NCI-H446 treated with DMSO at 0.1 percent for 48 hours (cell line): ENCODE measurements at regions not wholly inside any gene's neighbourhood (a gene's known extent, or its start where the extent isn't known, plus 50 kb on each side); places are given as distances from the start of the nearest gene placed in this dataset.
A peak's percentile ranks its signal among the peaks of the same experiment; 100 is the strongest.

Experiments used
- DNase-seq: peaks from one replicate; lab custom pipeline; 2025; lab: John Stamatoyannopoulos, UW

DNA sequence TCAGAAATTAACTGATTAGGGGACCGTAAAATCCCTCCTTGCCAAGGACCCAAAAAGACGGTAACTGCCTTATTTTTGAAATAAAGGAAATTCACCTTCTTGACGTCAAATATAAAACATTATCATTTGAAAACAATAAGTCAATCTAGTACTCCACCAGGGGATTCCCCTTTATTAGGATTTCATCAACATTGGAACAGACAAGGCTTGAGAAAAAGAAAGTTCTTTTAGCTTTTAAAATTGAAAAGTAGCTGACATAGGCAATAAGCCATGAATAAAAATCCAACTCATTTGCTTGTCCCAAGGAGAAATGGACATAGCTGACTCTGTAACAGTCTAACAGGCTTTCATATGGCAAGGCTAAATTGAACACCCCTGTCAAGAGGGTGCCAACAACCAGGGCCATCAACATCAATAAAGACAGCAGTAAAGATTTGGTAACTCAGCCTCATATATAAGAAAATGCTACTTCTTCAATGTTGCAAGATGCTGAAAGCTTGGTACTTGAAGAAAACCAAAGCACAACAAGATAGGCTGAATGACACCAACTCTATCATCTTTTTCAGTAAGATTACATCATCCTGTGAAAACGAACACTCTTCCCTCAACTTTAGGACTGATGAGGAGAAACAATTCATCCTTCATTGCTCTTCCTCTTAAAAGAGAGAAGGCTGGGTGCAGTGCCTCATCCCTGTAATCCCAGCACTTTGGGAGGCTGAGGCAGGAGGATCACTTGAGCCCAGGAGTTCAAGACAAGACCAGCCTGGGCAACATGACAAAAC is 121.0 kb upstream of the PRDM1 start:
- DNase-seq, result no peak

DNA sequence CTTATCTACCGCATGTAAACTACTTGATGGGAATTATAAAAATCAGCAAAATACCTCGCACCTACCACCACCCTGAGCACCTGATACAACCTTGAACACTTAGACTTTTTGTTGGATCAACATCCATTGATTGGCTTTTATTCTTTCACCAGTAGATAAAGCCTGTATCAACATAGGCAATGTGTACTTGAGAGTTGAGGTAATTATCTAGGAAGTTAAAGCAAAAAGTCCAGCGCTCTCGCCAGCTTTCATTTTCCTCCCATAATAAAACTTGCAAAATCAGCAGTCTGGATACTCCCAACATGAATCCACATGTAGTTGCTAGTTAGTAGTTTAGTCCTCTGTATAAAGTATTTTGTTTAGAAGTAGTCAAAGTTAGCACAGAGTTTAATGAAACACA is 132.0 kb upstream of the PRDM1 start:
- DNase-seq, result no peak

DNA sequence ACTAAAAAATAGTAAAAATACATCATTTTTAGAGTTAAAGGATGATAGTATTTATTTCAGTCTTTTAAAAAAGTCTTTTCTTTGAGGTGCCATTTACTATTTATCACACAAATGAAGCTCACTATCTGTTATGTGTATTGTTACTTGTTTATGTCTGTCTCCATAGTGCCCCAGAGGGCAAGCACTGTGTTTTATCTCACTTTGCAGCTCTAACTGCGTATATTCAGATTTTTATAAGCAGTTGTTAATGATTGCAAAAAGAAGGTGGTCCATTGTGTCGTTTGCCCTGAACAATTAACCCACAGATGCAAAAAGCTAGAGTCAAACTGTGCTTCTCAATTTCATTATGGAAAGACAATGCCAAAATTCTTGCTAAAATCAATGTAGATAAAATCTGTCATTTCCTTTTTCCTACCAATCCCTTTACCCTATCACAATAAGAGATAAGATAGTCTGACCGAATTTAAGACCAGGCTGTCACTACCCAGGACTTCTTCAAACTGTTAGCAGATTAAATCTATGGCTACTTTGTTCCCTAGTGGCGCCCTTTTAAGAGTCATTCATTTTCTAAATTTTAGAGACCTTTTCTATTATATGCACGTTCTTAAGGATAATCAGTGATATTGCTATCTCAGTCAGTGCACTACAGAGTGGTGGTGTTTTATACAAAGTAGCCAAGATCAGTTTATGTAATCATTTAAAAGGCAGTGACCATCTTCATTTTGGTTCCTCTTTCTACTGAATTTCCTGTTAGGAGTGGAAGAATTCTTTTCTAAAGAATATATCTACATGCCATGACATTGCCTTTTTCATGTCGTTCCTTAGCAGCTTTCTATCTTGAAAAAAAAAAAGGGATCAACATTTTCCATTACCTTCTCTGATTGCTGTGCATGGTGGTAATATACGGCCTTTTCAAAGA is 133.1 kb upstream of the PRDM1 start:
- no peak for DNase-seq

- DNase-seq, result no peak
These were observed 133.8 kb upstream of the PRDM1 start for GRCh38 chr6:105952326-105952725.

- DNase-seq, result no peak
These were observed 134.8 kb upstream of the PRDM1 start for GRCh38 chr6:105951322-105951721.

DNA sequence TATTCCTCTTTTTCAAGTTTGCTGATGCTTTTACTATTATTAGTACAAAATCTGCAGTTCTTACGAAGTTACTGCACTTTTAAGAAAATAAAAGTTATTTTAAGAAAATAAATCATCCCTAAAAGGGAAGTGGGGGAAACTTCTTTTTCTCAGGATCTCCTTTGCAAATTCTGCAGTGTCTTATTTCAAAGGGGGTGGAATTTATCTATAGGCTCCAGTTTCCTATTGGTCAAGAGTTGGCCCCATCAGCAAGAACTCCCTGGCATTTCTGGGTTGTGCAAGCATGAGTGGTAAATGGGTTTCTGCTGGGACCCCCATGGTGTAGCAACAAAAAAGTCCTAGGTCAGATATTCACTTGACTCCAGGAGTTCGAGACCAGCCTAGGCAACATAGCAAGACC is 136.3 kb upstream of the PRDM1 start:
- DNase-seq, result no peak

- no peak for DNase-seq
These were observed 142.6 kb upstream of the PRDM1 start for GRCh38 chr6:105943514-105943913.

DNA sequence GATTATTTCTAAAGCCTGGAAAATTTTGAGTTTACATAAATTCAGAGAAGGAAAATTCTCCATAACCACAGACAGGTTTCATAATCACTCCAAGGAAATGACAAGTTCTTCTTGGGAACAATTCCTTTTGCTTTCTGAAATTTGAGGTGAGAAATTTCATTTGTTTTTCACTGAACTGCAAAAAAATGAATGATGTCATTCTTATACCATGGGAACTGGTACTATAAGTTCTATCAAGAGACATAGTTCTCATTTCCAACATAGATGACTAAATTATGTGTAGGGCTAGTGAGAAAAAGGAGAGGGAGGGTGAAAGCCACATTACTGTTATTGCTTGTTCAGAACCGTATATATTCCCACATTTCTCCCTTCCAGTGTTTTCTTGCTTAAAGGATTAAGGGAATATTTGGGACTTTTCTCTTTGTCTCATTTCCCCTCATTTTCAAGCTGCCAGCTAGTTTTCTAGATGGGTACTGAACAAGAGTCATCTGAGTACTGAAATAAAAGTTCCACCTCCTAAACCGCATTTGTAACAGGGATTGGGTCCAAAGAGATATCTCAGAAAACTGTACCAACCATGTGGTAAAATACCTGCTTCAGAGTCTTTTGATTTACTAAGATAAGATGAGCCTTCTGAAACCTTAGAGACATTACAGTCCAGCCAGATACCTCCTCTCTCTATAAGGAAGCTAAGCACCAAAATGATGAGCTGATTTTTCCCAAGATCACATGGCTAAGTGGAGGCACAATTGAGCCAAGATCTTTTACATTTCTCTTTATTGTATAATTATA is 144.3 kb upstream of the PRDM1 start:
- DNase-seq, result no peak

DNA sequence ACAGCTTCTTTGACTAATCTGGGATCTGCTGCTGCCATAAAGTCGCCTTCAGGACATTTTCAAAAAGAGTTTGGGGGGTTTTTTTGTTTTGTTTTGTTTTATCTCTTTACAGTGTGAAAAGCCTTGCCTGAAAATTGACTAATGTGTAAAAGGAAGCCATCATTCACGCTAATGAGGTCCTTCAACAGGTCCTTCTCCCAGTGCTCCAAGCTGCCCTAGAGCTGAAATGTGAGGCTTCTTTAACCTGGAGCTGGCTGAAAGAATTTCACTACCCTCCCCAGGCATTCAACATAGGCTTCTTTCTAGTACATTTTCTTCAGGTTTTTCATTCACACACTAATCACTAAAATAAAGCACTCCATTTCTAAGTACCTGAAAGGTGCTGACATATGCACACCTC is 145.1 kb upstream of the PRDM1 start:
- DNase-seq, result no peak

GRCh38 chr6:105936972-105937371 is 149.2 kb upstream of the PRDM1 start:
- no peak for DNase-seq

DNA sequence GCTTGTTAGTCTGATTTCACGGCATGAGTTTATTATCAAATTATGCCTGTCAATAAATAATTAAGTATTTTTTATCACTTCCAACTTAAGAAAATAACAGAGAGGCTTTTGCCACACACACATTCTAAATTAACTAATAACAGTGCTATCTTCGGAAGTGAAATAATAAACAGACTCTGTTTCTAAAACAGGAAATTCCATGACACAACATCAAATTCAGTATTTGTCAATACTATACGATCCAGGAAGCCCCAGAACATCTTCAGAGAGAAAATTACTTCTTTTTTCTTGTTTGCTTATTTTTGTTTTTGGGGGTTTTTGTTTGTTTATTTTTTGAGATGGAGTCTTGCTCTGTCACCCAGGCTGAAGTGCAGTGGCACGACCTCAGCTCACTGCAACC is 150.7 kb upstream of the PRDM1 start:
- no peak for DNase-seq

- no peak for DNase-seq
These were observed 151.4 kb upstream of the PRDM1 start for GRCh38 chr6:105934708-105935107.

GRCh38 chr6:105932440-105932839 is 153.7 kb upstream of the PRDM1 start:
- DNase-seq, result no peak

DNA sequence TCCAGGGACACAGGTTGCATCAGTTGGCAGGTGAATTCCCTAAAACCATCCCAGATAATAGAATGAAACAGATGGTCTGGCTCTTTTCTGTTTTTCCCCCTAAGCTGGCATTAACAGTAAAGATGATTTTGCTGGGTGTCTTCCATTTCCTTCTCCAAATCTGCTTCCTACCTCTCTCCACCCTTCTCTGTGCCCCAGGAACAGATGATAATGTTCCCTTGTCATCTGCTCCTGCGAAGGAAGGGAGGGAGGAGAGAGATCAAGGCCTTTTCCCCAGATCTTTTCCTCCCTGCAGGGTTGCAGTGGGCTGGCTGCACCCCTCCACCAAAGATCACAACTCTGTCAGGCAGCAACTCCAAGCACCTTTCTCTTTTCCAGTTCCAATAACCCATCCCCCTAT is 156.5 kb upstream of the PRDM1 start:
- no peak for DNase-seq

DNA sequence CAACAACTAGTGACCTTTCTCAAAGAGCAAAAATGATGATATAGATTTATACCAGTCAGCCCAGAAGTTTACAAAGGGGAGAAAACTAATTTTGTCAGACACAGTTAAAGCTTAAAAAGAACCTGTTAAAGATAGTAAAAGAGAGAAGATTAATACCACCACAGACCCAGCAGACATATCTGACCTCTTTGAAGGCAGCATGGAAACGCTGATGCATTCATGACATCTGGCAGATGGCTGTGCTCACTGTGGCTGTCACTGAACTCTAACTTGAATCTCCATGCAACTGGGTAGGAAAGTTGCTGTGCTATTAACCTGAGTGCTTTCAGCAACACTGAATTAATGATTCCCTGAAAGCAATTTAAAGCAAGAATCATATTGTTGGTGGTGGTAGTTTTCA is 159.8 kb upstream of the PRDM1 start:
- DNase-seq, result no peak

DNA sequence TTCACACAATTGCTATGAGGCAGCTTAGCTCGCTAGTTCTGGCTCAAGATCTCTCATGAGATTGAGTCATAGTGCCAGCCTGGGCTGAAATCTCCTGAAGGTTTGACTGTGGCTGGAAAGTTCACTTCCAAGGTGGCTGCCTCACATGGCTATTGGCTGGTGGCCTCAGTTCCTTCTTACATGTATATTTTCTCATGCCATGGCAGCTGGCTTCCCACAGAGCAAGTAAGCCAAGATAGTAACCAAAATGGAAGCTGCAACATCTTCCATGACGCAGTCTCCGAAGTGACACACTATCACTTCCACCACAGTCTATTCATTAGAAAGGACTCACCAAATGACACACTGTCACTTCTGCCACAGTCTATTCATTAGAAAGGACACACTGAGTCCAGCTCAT is 160.4 kb upstream of the PRDM1 start:
- DNase-seq, result no peak

DNA sequence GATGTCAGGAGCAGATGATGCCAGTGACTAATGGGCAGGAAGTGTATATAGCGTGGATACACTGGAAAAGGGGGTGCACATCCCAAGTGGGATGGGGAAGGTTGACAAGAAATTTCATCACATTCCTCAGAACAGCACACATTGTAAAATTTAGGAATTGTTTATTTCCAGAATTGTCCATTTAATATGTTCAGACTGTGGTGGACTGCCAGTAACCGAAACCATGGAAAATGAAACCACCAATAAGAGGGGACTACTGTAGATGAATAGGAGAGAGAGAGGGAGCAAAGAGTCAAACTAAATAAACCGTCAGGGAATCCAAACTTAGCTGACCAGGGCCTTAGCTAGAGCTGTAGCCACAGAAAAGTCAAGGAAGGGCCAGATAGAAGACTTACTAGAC is 164.4 kb upstream of the PRDM1 start:
- DNase-seq, result no peak

DNA sequence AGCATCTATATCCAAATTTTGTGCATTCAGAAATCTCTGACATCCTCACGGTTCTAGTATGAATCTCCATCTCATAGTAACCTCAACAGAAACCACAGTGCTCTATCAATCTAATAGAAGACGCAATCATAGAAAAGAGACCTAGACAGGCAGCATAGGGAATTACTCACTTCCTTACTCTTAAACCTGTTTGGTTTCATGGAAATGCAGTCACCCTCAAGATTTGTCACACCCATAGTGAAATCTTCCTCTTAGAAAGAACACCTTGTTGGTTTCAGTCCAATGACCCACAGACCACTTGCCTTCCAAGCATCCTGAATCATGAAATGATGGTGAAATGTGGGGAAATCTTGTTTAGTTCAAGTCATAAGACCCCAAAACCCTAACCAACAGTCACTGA is 166.1 kb upstream of the PRDM1 start:
- no peak for DNase-seq

DNA sequence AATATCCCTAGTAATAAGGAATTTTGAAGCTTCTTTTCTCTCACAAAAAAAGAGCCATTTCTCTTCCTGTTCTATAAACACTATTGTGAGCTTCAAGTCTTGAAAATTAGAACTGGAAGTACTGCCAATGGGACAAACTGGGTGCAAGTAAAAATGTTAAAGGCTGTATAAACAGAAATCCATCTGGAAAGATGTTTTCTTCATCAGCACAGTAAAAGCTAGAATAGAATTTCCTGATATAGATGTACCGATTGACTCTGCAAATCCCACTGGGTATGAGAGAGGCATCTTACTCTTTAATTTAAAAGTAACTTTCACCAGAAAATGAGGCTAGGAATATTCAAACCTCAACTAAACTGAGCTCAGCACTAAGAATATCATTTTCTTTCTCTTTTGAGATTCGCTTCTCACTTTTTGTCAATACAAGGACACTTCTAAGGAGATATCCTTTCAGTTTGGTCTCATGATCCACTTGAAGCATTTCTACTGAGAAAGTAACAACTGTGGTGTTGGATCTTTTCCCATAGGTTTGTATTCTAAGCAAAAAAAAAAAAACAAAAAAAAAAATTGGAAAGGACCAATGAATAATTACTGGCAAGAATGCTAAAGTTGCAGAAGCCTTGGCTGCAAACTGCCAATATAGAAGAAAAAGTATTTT is 169.0 kb upstream of the PRDM1 start:
- DNase-seq, result no peak

DNA sequence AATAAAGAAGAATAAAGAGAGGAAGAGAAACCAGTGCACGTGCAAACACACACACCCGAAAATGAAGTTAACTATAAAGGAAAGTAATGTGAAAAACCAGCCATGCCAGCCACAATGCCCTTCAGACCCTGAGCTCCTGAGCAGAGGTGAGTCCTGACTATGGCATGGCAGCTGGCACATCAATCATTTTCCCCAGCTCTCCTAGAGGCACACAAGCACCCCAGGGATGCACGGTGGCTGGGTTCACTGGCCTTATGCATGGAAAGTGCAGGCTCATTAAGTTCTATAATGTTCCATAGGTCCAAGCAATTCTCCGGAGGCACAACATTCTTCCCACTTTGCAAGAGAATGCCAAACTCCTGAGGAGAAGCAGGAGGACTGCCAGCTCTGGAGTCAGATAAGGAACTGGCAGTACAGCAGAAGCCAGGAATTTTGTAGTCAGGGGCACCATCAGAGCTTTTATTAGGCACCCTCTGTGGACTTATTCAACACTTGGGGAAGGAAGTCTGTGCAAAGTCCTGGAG is 175.0 kb upstream of the PRDM1 start:
- peak; percentile 5 for DNase-seq

GRCh38 chr6:105909106-105909505 is 177.0 kb upstream of the PRDM1 start:
- no peak for DNase-seq

DNA sequence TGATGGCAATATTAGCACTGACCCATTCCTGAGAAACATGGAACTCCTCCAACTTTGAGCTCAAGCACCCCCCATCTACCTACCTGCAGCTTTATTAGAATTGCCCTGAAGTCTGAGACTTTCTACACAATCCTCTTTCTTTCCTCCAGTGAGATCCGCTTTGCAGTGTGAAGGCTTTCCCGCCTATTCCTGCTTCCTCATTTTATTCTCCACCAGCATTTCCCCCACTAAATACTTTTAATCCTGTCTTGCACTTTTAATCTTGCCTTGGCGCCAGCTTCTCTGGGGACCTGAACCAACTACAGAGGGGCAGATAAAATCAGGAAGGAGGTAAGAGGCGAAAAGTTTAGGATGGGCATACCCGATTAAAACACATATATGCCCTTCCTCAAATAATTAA is 178.1 kb upstream of the PRDM1 start:
- no peak for DNase-seq
